Neuron (in vitro differentiated cells): ENCODE measurements at regions not wholly inside any gene's neighbourhood (a gene's known extent, or its start where the extent isn't known, plus 50 kb on each side); places are given as distances from the start of the nearest gene placed in this dataset.
"Not testable (repeated sequence)": the region's sequence is repeated elsewhere in the genome, so short reads cannot be mapped to it uniquely, and the experiment has no call there.

Source experiments
- H2AFZ ChIP-seq: one replicate; pipeline ENCODE4 v1.6.1; 2013; ENCODE audit warnings: low read depth, mild to moderate bottlenecking, inconsistent platforms, low read length, moderate library complexity
- H3K27me3 ChIP-seq: one replicate; pipeline ENCODE4 v1.6.1; 2013; ENCODE audit warnings: low read length; ENCODE audit not compliant: insufficient read depth
- H3K36me3 ChIP-seq: one replicate; pipeline ENCODE4 v1.6.1; 2013; ENCODE audit warnings: low read length; ENCODE audit not compliant: insufficient read depth
- H3K4me1 ChIP-seq: one replicate; pipeline ENCODE4 v1.6.1; 2013; ENCODE audit warnings: low read length; ENCODE audit not compliant: insufficient read depth
- H3K4me3 ChIP-seq: 2 replicates; pipeline ENCODE4 v1.5.1; 2013; ENCODE audit warnings: mild to moderate bottlenecking, low read length, moderate library complexity
- H3K9me3 ChIP-seq: one replicate; pipeline ENCODE4 v1.6.1; 2013; ENCODE audit warnings: low read length

DNA sequence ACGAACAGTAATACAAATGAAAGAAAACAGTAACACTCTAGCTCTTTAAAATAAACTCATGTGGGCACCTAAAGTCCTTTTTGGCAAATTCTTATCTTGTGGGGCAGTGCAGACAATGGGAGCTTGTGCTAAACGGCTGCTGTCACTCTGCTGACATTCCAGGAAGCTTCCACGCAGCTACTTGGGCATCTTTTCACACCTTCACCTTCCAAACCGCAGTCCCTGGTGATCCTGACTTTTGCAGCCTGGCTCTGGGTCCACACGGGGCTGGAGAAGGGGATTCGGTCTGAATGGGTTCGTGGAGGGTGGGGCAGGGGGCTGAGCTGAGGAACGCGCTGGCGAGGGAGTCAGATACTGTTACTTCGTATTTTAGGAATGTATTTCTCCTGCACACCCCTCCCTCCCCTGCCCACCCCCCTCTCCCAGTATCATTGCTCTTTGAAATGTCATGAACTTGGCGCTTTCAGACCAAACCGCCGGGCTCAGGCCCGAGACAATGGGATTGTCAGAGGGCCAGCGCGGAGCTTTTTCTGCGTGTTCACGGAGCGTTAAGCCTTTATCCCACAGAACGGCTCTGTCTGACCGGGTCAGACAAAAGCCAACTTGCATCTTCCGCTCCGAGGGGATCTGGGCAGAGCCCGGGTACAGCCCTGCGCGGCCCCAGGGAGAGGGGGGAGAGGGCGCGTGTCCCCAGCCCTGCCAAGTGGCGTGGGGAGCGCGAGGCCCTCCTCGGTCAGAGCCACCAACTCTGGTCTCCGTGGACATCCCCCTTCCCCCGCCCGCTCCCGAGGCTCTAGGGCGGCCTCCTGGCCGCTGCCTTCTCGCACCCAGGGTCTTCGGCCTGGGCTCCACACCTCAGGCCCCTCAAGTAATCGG lies 76.7 kb upstream of the EN2 start:
- Histone ChIP-seq H3K4me1 (peaks cover 35% of the 10 kb centered on the region), H3K9me3 (peaks cover 3% of the 10 kb centered on the region), H2AFZ (peak overlapping the region; percentile 23), H3K36me3 (no peaks in the 10 kb centered on the region), H3K4me3 (peak overlapping the region; percentile 30), H3K27me3 (peaks cover 83% of the 10 kb centered on the region)

DNA sequence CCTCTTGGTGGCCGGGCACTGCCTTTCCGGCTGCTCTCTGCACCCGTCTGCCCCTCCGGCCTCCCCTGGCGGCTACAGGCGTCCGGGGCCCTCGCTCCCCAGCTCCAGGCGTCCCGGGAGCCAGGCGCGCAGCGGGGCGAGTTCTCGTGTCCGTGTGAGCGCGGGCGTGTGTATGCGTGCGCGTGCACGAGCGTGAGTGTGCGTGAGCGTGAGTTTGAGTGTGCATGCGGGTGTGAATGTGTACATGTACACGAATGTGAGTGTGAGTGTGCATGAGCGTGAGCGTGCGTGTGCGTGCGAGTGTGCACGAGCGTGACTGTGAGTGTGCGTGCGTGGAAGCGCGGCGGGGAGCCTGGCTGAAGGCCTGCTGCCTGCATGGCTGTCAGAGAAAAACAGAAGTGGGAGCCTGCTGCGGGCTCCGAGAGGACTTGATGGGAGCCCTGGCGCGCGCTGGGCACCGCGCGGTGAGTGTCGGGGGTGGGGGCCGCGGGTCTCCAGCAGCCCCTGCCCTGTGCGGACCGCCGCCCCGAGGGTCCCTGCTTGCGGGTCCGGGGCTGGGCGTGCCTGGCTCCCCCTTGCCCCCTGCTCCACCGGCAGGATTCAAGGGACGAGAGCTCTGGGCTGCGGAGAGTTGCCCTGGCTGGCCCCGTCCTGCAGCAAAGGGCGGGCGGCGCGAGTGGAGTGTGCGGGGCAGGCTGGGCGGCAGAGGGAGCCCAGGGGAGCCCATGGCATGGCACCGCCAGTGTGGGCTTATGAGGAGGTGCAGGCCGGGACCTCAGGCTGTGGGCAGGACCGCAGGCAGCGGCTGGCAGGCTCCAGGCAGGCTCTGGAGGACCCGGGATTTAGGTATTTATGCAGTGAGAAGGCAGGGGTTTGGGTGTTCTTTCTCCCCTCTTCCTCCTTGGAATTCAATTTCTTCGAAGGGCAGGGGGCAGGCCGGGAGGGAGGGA lies 75.8 kb upstream of the EN2 start:
- H3K27me3 ChIP-seq, result peaks cover 77% of the 10 kb centered on the region
- H3K9me3 ChIP-seq, result peaks cover 3% of the 10 kb centered on the region
- peaks cover 35% of the 10 kb centered on the region for H3K4me1 ChIP-seq
- no peaks in the 10 kb centered on the region for H3K36me3 ChIP-seq
- H2AFZ ChIP-seq, result peak overlapping the region; percentile 23
- peak overlapping the region; percentile 30 for H3K4me3 ChIP-seq

DNA sequence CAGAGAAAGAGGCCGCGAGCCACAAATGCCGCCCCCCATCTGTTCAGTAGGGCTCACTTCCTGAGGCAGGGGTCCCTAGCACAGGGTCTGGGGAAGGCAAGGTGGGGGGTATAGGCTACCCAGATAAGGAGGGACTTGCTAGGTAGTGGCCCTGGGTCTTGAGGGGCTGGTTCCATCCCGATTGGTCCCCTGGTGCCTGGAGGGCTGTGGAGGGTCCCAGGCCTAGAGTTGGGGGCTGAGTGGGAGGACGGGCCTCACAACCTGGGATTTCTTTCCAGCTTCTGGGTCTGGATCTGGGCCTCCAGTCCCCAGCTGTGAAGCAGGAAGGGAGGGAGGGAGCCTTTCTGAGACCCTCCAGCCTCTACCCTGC lies 75.1 kb upstream of the EN2 start:
- Histone ChIP-seq H2AFZ (no peak overlapping the region), H3K27me3 (peaks cover 77% of the 10 kb centered on the region), H3K4me3 (no peak overlapping the region), H3K4me1 (peaks cover 35% of the 10 kb centered on the region), H3K9me3 (peaks cover 3% of the 10 kb centered on the region), H3K36me3 (no peaks in the 10 kb centered on the region)

DNA sequence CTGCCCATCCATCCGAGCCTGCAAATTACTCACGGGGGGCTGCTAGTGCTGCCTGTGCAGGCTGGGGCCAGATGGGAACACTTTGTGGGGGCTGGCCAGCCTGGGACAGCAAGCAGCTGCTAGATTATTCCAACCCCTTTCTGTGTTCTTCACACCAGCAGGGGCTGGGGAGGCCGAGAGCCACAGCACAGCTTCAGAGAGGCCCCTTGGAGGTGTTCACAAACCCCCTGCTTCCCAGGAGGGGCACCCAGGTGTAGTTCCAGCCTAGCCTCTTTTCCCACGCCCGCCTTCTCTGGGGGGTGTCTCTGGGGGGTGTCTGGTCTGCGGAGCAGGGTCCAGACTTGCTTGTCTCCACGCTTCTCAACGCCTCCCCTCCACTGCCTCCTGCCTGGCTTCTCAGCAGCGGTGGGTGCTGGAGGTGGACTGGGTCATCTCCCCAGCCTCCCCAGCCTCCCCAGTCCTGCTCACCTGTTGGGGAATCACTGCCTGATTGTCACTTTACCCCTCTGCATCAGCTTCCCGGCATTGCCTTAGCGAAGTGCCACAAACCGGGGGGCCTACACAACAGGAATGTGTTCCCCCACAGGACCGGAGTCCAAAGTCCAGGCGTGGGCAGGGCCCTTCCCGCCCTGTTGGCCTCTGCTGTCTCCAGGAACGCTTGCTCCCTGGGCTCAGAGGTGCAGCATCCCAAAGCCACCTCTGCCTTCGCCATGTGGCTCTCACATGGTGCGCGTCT lies 74.0 kb upstream of the EN2 start:
- H2AFZ ChIP-seq, result no peak overlapping the region
- peaks cover 76% of the 10 kb centered on the region for H3K27me3 ChIP-seq
- H3K4me1 ChIP-seq, result peaks cover 35% of the 10 kb centered on the region

DNA sequence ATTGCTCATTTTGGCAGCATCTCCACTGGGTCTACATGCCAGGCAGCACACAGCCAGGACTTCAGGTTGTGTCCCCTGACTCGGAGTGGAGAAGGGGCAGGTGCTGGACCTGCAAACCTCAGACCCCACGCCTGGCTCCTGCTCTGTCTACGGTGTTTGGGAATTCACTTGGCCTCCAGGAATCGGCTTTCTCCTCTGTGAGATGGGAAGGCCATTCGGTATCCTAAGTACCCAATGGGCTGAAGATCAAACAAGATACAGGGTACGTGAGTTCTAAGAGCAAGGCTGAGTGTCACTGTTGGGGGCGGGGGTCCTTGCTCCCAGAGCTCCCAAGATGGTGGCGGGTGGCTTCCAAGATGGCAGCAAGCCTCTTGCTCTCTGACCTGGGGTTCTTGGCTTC lies 73.2 kb upstream of the EN2 start:
- Histone ChIP-seq H3K4me1 (peaks cover 29% of the 10 kb centered on the region), H3K4me3 (no peak overlapping the region), H3K9me3 (peaks cover 3% of the 10 kb centered on the region), H3K36me3 (no peaks in the 10 kb centered on the region), H3K27me3 (peaks cover 71% of the 10 kb centered on the region), H2AFZ (no peak overlapping the region)

More for the DNA sequence above, 74.0 kb upstream of the EN2 start:
- Histone ChIP-seq H3K4me3 (no peak overlapping the region), H3K9me3 (peaks cover 3% of the 10 kb centered on the region), H3K36me3 (no peaks in the 10 kb centered on the region)

DNA sequence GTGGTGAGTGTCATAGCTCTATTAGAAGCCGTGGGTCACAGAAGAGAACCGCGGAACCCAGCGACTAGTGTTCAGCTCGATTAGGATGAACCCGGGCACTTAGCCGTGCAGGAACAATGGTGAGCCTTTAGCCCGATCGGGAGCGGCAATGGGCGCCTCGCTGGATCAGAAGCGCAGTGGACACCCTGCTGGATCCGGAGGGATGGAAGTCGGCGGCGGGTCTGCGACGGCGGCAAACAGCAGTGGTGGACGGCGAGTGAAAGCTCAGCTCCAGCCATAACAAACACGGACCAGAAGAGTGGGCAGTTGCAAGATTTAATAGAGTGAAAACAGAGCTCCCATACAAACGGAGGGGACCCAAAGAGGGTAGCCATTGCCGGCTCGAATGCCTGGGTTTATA lies 72.7 kb upstream of the EN2 start:
- not testable (repeated sequence) for H2AFZ ChIP-seq, H3K36me3 ChIP-seq, H3K9me3 ChIP-seq, H3K4me3 ChIP-seq
- Histone ChIP-seq H3K27me3 (peaks cover 72% of the 10 kb centered on the region), H3K4me1 (peaks cover 27% of the 10 kb centered on the region)

DNA sequence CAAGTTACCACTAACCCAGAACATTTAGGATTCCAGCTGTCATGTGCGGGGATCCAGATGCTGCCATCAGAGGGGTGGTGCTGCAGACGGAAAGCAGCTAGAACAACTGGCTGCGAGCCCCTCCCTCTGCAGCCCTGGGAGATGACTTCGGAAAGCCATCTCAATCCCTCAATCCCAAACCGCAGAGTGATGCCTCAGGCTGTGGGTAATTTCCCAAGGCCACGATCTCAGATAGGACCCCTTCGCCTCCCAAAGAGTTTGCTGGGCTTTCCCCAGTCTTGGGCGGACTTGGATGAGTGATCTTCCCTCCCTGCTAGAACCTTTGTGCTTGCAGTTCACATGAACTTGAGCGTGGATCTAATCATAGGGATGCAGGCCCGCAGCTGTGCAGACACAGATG lies 71.3 kb upstream of the EN2 start:
- Histone ChIP-seq H3K4me1 (peaks cover 15% of the 10 kb centered on the region), H3K9me3 (peaks cover 3% of the 10 kb centered on the region), H2AFZ (no peak overlapping the region), H3K27me3 (peaks cover 72% of the 10 kb centered on the region), H3K4me3 (no peak overlapping the region), H3K36me3 (no peaks in the 10 kb centered on the region)

DNA sequence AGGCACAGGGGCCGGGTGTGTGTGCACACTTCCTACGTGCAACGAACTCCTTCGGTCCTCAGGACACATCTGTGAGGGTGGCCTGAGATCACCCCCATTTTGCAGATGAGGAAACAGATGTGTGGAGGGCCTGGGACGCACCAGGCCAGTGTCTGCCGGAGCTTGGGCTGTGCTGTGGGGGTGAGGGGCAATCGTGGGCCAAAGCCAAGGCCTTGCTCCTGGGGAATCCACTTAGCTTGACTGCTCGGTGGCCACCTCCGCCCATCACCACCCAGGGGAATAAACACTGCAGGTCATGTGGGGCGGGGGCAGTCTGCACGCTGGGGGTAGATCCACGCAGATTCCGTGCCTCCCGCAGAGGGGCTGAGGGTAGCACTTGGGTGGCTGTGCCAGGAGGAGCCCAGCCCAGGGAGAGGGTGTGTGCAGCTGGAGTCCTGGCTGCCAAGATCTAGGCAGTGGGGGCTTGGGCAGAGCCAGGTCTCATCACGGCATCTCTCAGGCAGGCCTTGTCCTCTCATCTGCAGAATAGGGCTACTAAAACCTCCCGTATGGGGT lies 70.8 kb upstream of the EN2 start:
- Histone ChIP-seq H3K36me3 (no peaks in the 10 kb centered on the region), H3K4me3 (no peak overlapping the region), H3K4me1 (peaks cover 9% of the 10 kb centered on the region), H2AFZ (no peak overlapping the region), H3K27me3 (peaks cover 70% of the 10 kb centered on the region), H3K9me3 (peaks cover 3% of the 10 kb centered on the region)

DNA sequence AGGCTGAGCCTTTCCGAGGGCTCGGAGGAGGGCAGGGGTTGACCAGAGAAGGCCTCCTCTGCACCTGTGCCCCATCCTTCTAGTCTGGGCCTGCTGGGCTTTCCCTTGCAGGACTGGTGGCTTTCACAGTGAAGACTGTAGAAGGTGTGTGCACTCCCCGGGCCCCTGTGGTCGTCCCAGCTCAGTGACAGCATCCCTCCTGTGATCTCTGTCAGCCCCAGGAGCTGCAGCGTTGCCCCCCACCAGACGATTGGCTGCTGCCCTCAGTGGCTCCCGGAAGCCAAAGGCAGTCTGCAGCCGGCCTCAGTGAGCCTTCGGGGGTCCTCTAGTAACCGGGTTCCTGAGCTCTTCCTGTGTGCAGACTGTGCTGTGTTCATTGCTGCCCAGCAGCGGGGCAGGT lies 69.4 kb upstream of the EN2 start:
- Histone ChIP-seq H2AFZ (no peak overlapping the region), H3K4me1 (no peaks in the 10 kb centered on the region), H3K27me3 (peaks cover 57% of the 10 kb centered on the region), H3K4me3 (no peak overlapping the region), H3K36me3 (no peaks in the 10 kb centered on the region), H3K9me3 (peaks cover 3% of the 10 kb centered on the region)

DNA sequence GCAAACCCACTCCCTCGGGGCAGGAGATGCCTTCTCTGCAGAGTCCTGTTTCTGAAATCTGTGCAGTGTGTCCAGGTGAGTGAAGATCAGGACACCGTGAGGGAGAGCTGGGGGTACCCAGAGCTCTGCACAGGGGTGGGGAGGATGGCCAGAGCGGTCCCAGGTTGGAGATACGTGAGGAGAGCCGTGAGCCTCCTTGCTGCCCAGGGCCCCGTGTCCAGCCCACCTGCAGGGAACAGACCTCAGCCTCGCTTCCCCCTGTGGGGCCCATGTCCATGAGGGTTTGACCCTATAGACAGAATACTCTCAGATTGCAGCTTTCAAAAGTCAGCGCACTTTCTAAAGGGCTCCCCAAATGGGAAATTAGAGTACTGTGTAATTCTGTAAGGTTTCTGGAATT lies 66.5 kb upstream of the EN2 start:
- Histone ChIP-seq H3K4me1 (no peaks in the 10 kb centered on the region), H3K36me3 (no peaks in the 10 kb centered on the region), H3K9me3 (no peaks in the 10 kb centered on the region), H2AFZ (no peak overlapping the region), H3K4me3 (no peak overlapping the region), H3K27me3 (peaks cover 31% of the 10 kb centered on the region)

DNA sequence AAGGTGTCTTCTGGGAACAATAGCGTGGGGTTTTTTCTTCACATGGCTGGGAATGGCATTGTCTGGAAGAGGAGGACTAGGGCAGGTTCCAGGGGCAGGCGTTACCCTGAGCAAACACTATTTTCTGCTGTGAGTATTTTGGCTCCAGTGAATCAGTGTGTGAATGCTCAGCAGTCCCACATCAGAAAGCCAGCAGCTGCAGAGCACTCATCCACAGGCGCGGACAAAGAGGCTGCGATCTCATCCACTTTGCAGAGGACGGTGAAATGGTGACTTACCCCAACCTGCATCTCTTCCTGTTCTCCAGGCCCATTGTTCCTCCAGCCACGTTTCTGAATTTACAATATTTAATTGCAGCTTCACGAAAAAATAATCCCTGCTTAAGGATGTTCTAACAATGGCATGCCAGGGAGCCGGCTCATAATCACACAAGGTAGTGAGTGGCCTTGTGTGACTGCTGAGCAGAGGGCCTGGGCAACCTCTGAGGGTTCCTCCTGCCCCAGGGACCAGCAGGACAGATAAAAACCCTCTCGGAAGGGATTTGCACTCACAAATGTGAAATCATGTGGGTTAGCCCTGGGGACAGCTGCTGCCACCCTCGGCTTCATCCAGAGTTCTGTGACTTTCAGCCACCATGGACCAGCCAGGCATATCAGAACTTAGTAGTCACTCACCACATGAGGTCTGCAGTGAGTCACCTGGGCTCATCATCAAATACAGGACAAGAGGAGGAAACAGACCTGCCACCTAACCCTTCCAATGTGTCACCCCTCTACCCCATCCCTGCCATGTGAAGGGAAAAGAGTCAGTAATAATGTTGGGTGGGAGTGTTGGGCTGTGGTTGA lies 65.0 kb upstream of the EN2 start:
- Histone ChIP-seq H2AFZ (no peak overlapping the region), H3K4me1 (no peaks in the 10 kb centered on the region), H3K4me3 (no peak overlapping the region), H3K9me3 (no peaks in the 10 kb centered on the region), H3K27me3 (peaks cover 21% of the 10 kb centered on the region), H3K36me3 (no peaks in the 10 kb centered on the region)

DNA sequence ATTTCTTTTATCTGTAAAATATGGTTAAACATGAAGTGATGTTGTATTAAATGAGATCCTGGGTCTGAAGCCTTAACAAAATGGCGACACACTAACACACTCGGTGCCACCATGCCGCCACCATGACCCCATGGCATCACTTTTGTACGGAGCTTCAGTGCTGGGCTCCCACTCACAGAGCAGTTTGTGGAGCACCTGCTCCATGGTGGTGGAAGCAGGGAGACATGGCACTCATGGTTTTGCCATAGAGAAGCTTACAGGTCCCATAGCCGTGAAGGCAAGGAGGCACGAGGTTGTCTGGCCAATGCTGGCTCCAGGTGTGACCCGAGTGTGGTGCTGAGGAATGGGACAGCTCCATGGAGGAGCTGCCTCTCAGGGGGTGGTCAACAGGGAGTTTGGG lies 63.5 kb upstream of the EN2 start:
- H3K9me3 ChIP-seq, result peaks cover 1% of the 10 kb centered on the region
- H2AFZ ChIP-seq, result no peak overlapping the region
- no peaks in the 10 kb centered on the region for H3K36me3 ChIP-seq
- no peaks in the 10 kb centered on the region for H3K4me1 ChIP-seq
- H3K4me3 ChIP-seq, result no peak overlapping the region
- peaks cover 12% of the 10 kb centered on the region for H3K27me3 ChIP-seq
